ENCODE measurements at regions not wholly inside any gene's neighbourhood (a gene's known extent, or its start where the extent isn't known, plus 50 kb on each side); places are given as distances from the start of the nearest gene placed in this dataset.

DNA sequence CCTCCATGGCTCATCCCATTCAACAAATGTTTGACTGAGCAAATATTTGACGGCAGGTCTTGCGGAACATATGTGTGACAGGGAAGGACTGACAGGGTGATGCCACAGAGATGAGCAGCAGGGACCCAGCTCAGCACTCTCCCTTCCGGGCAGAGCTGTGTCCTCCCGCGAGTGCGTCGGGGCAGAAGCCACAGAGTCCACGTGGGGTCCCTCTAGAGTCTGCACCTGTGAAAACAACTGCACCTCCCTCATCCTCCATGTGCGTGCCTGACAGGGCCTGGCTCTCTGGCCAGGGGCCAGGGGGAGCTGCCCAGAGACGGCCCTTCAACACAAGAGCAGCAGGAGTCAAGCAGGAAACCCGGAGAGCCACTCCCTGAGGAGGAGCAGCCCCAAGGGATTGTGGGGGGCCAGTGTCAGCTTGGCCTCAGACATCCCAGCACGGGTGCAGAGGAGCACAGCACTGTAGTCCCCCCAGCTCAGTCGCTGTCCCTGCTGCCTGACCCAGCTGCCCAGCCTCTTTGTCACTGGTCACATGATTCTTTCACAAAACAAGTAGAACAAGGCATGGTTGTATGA lies 83.6 kb upstream of the TMEM72 start:
- CTCF ChIA-PET: no interaction called here
- WGBS (ENCODE audit: insufficient coverage): 80% methylated on average over 13 of the region's 13 CpGs
- Histone ChIP-seq H3K4me1 (ENCODE audit: control insufficient read depth in 1 of 2, extremely low read depth in 1 of 2, insufficient read depth in 2 of 2, low read length in 2 of 2) (no peaks in the 10 kb centered on the region), H3K36me3 (ENCODE audit: control insufficient read depth in 2 of 2, extremely low read depth in 1 of 2, insufficient read depth in 1 of 2, low read length in 1 of 2) (no peaks in the 10 kb centered on the region), H3K27ac (ENCODE audit: low read length) (no peak overlapping the region), H3K4me3 (ENCODE audit: control insufficient read depth in 1 of 2, extremely low read depth in 1 of 2, low read length in 1 of 2) (no peak overlapping the region), H3K9me3 (no peaks in the 10 kb centered on the region), H3K27me3 (replicated peaks in 1 of 2; ENCODE audit: control insufficient read depth in 2 of 2, extremely low read depth in 1 of 2, insufficient read depth in 2 of 2, low read length in 1 of 2) (peaks cover 0 to 22% of the 10 kb centered on the region in 2 experiments)
- no peaks in the 10 kb centered on the region for H3K9me3 Mint-ChIP-seq
- no peak overlapping the region for H3K4me3 Mint-ChIP-seq
- POLR2A ChIA-PET: interaction anchor here in 1 of 2 donors (0.6 kb wide), 1 partner anchor 640 kb away, joined by 4 read pairs; no protein-coding TSS in a partner anchor
- no peak for ATAC-seq (replicated peaks in 1 of 4)
- H3K36me3 Mint-ChIP-seq: no peaks in the 10 kb centered on the region
- no peak overlapping the region for H3K27ac Mint-ChIP-seq
- no peak for DNase-seq
- H3K27me3 Mint-ChIP-seq: peaks cover 3 to 19% of the 10 kb centered on the region in 2 donors
- H3K4me1 Mint-ChIP-seq: peaks cover 0 to 5% (median 0%) of the 10 kb centered on the region in 3 donors

DNA sequence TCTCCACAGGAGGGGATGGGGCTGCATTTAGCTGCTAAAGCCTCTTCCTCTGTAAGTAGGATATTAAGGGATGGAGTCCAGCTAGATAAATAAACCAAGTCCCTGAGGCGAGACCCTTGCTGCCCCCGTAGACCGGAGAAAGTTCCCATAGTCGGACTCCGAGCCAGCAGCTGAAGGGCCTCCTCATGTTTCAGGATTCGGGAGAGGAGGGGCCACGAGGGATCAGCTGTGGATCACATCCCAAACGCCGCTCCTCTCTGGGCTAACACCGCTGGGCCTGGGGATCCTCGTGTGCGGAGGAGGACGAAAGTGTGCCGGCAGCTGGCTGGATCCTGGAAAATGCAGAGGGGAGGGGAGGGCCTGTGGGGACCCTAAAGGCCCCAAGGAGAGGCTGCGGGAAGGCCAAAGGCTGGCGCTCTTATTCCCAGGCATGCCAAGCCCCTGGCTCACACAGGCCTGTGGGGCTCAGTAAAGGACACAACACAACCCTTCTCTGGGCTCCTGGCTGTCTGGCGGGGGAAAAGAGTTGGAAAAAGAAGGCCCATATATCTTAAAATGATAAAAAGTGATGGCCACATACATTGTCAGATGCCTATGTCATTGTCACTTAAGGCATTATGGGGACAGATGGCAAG lies 82.5 kb upstream of the TMEM72 start:
- no peak overlapping the region for H3K4me3 Mint-ChIP-seq
- DNase-seq (no peak), ATAC-seq (replicated peaks in 1 of 4) (no peak)
- 80% methylated on average over 14 of the region's 17 CpGs for WGBS (ENCODE audit: insufficient coverage)
- Histone ChIP-seq H3K9me3 (no peaks in the 10 kb centered on the region), H3K4me1 (ENCODE audit: control insufficient read depth in 1 of 2, extremely low read depth in 1 of 2, insufficient read depth in 2 of 2, low read length in 2 of 2) (no peaks in the 10 kb centered on the region), H3K4me3 (ENCODE audit: control insufficient read depth in 1 of 2, extremely low read depth in 1 of 2, low read length in 1 of 2) (no peak overlapping the region), H3K27me3 (replicated peaks in 1 of 2; ENCODE audit: control insufficient read depth in 2 of 2, extremely low read depth in 1 of 2, insufficient read depth in 2 of 2, low read length in 1 of 2) (peaks cover 0 to 25% of the 10 kb centered on the region in 2 experiments), H3K27ac (ENCODE audit: low read length) (no peak overlapping the region), H3K36me3 (ENCODE audit: control insufficient read depth in 2 of 2, extremely low read depth in 1 of 2, insufficient read depth in 1 of 2, low read length in 1 of 2) (no peaks in the 10 kb centered on the region)
- H3K27ac Mint-ChIP-seq: no peak overlapping the region
- H3K27me3 Mint-ChIP-seq: peaks cover 3 to 19% of the 10 kb centered on the region in 2 donors
- CTCF ChIA-PET: no interaction called here
- peaks cover 0 to 5% (median 0%) of the 10 kb centered on the region in 3 donors for H3K4me1 Mint-ChIP-seq
- no peaks in the 10 kb centered on the region for H3K36me3 Mint-ChIP-seq
- H3K9me3 Mint-ChIP-seq: no peaks in the 10 kb centered on the region
- POLR2A ChIA-PET: interaction anchor here in 1 of 2 donors (0.7 kb wide), 1 partner anchor 654 kb away, joined by 3 read pairs; no protein-coding TSS in a partner anchor

GRCh38 chr10:44829426-44829825 lies 81.7 kb upstream of the TMEM72 start:
- no peak for ATAC-seq (replicated peaks in 1 of 4)
- Histone ChIP-seq H3K36me3 (ENCODE audit: control insufficient read depth in 2 of 2, extremely low read depth in 1 of 2, insufficient read depth in 1 of 2, low read length in 1 of 2) (no peaks in the 10 kb centered on the region), H3K27ac (ENCODE audit: low read length) (no peak overlapping the region), H3K4me1 (ENCODE audit: control insufficient read depth in 1 of 2, extremely low read depth in 1 of 2, insufficient read depth in 2 of 2, low read length in 2 of 2) (no peaks in the 10 kb centered on the region), H3K4me3 (ENCODE audit: control insufficient read depth in 1 of 2, extremely low read depth in 1 of 2, low read length in 1 of 2) (no peak overlapping the region), H3K9me3 (no peaks in the 10 kb centered on the region), H3K27me3 (replicated peaks in 1 of 2; ENCODE audit: control insufficient read depth in 2 of 2, extremely low read depth in 1 of 2, insufficient read depth in 2 of 2, low read length in 1 of 2) (peaks cover 0 to 24% of the 10 kb centered on the region in 2 experiments)
- no peak overlapping the region for H3K4me3 Mint-ChIP-seq
- CTCF ChIA-PET: no interaction called here
- H3K4me1 Mint-ChIP-seq: peaks cover 0 to 5% (median 0%) of the 10 kb centered on the region in 3 donors
- H3K27me3 Mint-ChIP-seq: peaks cover 3 to 18% of the 10 kb centered on the region in 2 donors
- H3K36me3 Mint-ChIP-seq: no peaks in the 10 kb centered on the region
- no peak for DNase-seq
- no peak overlapping the region for H3K27ac Mint-ChIP-seq
- no peaks in the 10 kb centered on the region for H3K9me3 Mint-ChIP-seq
- POLR2A ChIA-PET: no interaction called here
- WGBS (ENCODE audit: insufficient coverage): 92% methylated on average over 7 of the region's 9 CpGs

DNA sequence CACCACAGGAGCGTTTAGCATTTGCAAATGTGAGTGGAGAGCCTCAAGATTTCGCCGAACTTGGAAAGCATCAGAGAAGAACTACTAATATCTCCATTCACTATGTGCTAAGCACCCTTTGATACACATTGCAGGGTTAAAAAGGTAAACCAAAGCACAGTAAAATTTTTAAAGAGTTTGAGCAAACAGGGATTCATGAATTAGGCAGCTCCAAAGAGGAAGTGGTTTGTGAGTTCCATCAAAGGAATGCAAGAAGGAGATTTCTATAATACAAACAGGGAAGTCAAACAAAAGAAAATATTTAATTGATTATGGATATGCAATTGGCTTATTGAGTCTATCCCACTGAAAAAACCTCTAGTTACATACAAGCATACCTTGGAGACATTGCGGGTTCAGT lies 81.1 kb upstream of the TMEM72 start:
- Histone ChIP-seq H3K9me3 (no peaks in the 10 kb centered on the region), H3K4me1 (ENCODE audit: control insufficient read depth in 1 of 2, extremely low read depth in 1 of 2, insufficient read depth in 2 of 2, low read length in 2 of 2) (no peaks in the 10 kb centered on the region), H3K4me3 (ENCODE audit: control insufficient read depth in 1 of 2, extremely low read depth in 1 of 2, low read length in 1 of 2) (no peak overlapping the region), H3K36me3 (ENCODE audit: control insufficient read depth in 2 of 2, extremely low read depth in 1 of 2, insufficient read depth in 1 of 2, low read length in 1 of 2) (no peaks in the 10 kb centered on the region), H3K27me3 (replicated peaks in 1 of 2; ENCODE audit: control insufficient read depth in 2 of 2, extremely low read depth in 1 of 2, insufficient read depth in 2 of 2, low read length in 1 of 2) (peaks cover 0 to 20% of the 10 kb centered on the region in 2 experiments), H3K27ac (ENCODE audit: low read length) (no peak overlapping the region)
- WGBS (ENCODE audit: insufficient coverage): no CpG with 5 or more reads among the region's 4 CpGs
- H3K9me3 Mint-ChIP-seq: no peaks in the 10 kb centered on the region
- H3K36me3 Mint-ChIP-seq: no peaks in the 10 kb centered on the region
- DNase-seq (no peak), ATAC-seq (replicated peaks in 1 of 4) (no peak)
- H3K27ac Mint-ChIP-seq: no peak overlapping the region
- POLR2A ChIA-PET: no interaction called here
- H3K27me3 Mint-ChIP-seq: peaks cover 3 to 12% of the 10 kb centered on the region in 2 donors
- CTCF ChIA-PET: no interaction called here
- H3K4me1 Mint-ChIP-seq: peaks cover 0 to 5% (median 0%) of the 10 kb centered on the region in 3 donors
- H3K4me3 Mint-ChIP-seq: no peak overlapping the region

GRCh38 chr10:44831581-44831980 lies 79.6 kb upstream of the TMEM72 start:
- H3K9me3 Mint-ChIP-seq: no peaks in the 10 kb centered on the region
- peaks cover 0 to 20% of the 10 kb centered on the region in 2 experiments for H3K27me3 ChIP-seq (replicated peaks in 1 of 2; ENCODE audit: control insufficient read depth in 2 of 2, extremely low read depth in 1 of 2, insufficient read depth in 2 of 2, low read length in 1 of 2)
- peaks cover 0 to 4% of the 10 kb centered on the region in 2 donors for H3K27me3 Mint-ChIP-seq
- no peak overlapping the region for H3K27ac Mint-ChIP-seq
- CTCF ChIA-PET: no interaction called here
- H3K4me1 ChIP-seq (ENCODE audit: control insufficient read depth in 1 of 2, extremely low read depth in 1 of 2, insufficient read depth in 2 of 2, low read length in 2 of 2): no peaks in the 10 kb centered on the region
- WGBS (ENCODE audit: insufficient coverage): 13% methylated on average over 4 of the region's 4 CpGs
- DNase-seq: no peak
- no peaks in the 10 kb centered on the region for H3K9me3 ChIP-seq
- ATAC-seq (replicated peaks in 1 of 4): no peak
- H3K4me1 Mint-ChIP-seq: peaks cover 0 to 5% (median 0%) of the 10 kb centered on the region in 3 donors
- H3K36me3 Mint-ChIP-seq: no peaks in the 10 kb centered on the region
- no peak overlapping the region for H3K4me3 ChIP-seq (ENCODE audit: control insufficient read depth in 1 of 2, extremely low read depth in 1 of 2, low read length in 1 of 2)
- POLR2A ChIA-PET: no interaction called here
- no peak overlapping the region for H3K4me3 Mint-ChIP-seq
- no peaks in the 10 kb centered on the region for H3K36me3 ChIP-seq (ENCODE audit: control insufficient read depth in 2 of 2, extremely low read depth in 1 of 2, insufficient read depth in 1 of 2, low read length in 1 of 2)
- H3K27ac ChIP-seq (ENCODE audit: low read length): no peak overlapping the region

DNA sequence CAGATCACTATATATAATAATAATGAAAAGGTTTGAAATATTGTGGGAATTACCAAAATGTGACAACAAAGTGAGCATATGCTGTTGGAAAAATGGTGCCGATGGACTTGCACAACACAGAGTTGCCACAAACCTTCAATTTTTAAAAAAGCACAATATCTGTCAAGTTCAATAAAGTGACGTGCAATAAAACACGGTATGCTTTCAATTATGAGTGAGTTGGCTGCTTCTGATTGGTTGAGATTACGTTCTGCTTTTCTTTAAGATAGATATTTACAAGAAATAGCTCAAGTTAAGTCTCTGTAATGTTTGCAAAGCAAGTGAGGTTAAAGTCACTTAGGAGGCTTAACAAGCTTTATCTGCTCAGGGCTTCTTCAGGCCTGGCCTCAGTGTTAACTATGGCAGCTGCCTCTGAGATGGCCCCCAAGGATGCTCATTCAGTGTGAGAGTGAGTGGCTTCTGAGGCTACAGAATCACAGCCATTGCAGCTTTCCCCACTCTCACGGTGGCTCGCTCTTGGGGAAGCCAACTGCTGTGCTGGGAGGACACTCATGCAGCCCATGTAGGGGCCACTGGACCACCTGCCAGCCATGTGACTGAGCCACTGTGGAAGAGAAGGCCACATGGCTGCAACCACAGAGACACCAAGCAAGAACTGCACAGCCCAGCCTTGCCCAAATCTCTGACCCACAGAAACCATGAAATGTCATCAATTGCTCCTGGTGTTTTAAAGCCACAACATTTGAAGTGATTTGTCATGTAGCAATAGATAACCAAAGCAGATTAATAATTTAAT lies 78.3 kb upstream of the TMEM72 start:
- Histone ChIP-seq H3K36me3 (ENCODE audit: control insufficient read depth in 2 of 2, extremely low read depth in 1 of 2, insufficient read depth in 1 of 2, low read length in 1 of 2) (no peaks in the 10 kb centered on the region), H3K4me3 (ENCODE audit: control insufficient read depth in 1 of 2, extremely low read depth in 1 of 2, low read length in 1 of 2) (no peak overlapping the region), H3K4me1 (ENCODE audit: control insufficient read depth in 1 of 2, extremely low read depth in 1 of 2, insufficient read depth in 2 of 2, low read length in 2 of 2) (no peaks in the 10 kb centered on the region), H3K27ac (ENCODE audit: low read length) (no peak overlapping the region), H3K27me3 (replicated peaks in 1 of 2; ENCODE audit: control insufficient read depth in 2 of 2, extremely low read depth in 1 of 2, insufficient read depth in 2 of 2, low read length in 1 of 2) (peaks cover 0 to 14% of the 10 kb centered on the region in 2 experiments), H3K9me3 (no peaks in the 10 kb centered on the region)
- Mint-ChIP-seq H3K36me3 (no peaks in the 10 kb centered on the region), H3K4me3 (no peak overlapping the region), H3K9me3 (no peaks in the 10 kb centered on the region), H3K4me1 (peaks cover 0 to 5% (median 0%) of the 10 kb centered on the region in 3 donors), H3K27ac (no peak overlapping the region), H3K27me3 (peaks cover 0 to 4% of the 10 kb centered on the region in 2 donors)
- CTCF ChIA-PET: no interaction called here
- POLR2A ChIA-PET: no interaction called here
- DNase-seq (no peak), ATAC-seq (replicated peaks in 1 of 4) (no peak)
- 69% methylated on average over 3 of the region's 6 CpGs for WGBS (ENCODE audit: insufficient coverage)
